Hematopoietic multipotent progenitor cell (in vitro differentiated cells): ENCODE measurements at regions not wholly inside any gene's neighbourhood (a gene's known extent, or its start where the extent isn't known, plus 50 kb on each side); places are given as distances from the start of the nearest gene placed in this dataset.
A peak's percentile ranks its signal among the peaks of the same experiment; 100 is the strongest.
"Not testable (repeated sequence)": the region's sequence is repeated elsewhere in the genome, so short reads cannot be mapped to it uniquely, and the experiment has no call there.

ENCODE experiments used
- DNase-seq, 3 donors: peaks; one replicate each; pipeline ENCODE4 v3.0.0-alpha.2; 2011 to 2015; ENCODE audit warnings: low read depth in 2 of 3, low spot score in 2 of 3

DNA sequence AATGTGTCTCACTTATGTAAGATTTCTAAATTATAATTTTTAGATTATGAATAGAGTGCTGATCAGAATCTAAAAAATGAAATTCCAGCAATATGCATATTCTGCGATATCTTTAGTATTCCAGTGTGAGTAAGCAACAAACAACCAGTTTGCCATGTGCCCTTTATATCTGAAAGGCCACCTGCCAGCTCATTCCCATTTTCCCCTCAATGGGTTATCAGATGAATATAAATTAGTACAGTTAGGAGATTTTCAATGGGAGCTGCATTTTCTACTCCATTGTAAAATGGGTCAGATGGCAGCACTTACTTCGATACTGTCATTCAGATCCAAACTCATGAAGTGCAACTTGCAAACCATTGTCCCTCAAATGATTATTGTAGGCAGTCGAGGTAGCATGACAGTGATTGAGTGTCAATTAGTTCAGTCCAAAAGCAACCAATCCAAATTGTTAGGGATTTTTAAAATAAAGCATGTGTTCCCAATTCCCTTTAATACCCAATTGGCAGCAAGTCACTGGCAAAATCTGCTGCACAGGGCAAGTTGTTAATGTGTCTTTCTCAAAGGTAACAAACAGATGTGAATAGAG, 680.3 kb downstream of the LRRIQ3 start:
- DNase-seq = no peak

DNA sequence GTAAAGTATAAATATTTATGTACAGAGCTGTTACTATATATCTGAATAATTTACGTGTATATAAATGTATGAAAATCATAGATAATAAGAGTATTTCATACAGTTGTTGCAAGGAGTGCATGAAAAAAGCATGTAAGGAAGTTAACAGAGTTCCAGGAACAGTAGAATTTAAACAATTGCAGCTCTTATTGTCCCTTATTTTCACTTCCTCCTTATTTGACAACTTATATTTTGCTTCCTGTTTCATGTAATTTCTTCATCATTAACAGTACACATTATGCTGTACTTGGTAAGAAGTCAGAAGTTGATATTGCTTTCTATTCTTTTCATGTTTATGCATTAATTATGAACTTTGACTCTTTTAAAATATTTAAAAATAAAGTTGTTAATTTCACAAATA, 681.5 kb downstream of the LRRIQ3 start:
- peak in 1 of 3 donors; percentile 1 for DNase-seq

DNA sequence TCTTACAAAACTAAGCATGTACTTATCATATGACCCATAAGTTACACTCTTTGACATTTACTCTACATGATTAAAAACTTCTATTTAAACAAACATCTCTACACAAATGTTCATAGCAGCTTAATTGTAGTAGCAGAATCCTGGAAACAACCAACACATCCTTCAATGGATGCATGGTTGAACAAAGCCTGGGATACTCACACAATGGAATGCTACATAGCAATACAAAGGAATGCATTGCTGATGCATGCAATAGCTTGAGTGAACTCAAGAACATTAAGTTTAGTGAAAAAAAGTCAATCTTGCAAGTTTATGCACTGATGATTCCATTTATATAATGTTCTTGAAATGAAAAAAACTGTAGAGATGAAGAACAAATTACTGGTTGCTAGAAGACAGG, 686.9 kb downstream of the LRRIQ3 start:
- DNase-seq = no peak

DNA sequence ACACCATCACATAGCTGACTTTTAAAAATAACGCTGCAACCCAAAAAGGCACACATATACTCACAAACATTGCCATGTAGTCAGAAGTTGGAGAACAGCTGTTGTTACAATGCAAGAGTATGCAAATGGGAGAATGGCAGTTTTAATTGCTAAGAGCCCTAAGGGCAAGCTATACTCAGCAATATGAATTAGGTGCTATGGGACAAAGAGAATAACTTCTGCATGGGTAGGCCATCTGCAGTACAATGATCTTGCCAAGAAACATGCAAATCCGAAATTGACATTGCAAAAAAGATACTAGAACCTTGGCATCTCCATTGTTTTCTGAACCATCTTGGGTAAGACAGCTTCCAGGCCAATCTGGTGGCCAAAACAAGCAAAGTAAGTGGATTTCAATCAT, 697.8 kb downstream of the LRRIQ3 start:
- no peak for DNase-seq

DNA sequence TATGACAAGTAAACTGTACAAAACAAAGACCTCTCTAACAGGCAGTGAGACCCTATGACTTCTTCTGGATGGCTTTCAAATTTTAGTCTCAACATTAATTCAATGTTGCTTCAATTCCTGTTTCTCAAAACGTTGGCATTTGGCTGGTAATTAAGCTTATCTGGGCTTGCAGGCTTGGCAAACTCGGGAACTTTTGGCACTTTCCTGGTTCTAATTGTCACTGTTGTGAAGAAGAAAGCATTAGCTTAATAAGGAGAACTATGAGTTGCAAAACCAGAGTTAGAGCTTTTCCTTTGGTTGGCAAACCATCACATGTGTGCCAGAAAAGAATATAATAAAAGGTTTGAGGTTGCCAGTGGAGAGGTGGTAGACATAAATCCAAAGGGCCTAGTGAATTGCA, 698.3 kb downstream of the LRRIQ3 start:
- no peak for DNase-seq

DNA sequence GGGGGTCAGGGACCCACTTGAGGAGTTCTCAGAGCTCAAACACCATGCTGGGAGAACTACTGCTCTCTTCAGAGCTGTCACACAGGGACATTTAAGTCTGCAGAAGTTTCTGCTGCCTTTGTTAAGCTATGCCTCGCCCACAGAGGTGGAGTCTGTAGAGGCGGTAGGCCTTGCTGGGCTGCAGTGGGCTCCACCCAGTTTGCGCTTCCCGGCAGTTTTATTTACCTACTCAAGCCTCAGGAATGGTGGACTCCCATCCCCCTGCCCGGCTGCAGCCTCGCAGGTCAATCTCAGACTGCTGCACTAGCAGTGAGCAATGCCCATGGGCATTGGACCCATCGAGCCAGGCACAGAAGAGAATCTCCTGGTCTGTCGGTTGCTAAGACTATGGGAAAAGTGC, 706.4 kb downstream of the LRRIQ3 start:
- no peak for DNase-seq

DNA sequence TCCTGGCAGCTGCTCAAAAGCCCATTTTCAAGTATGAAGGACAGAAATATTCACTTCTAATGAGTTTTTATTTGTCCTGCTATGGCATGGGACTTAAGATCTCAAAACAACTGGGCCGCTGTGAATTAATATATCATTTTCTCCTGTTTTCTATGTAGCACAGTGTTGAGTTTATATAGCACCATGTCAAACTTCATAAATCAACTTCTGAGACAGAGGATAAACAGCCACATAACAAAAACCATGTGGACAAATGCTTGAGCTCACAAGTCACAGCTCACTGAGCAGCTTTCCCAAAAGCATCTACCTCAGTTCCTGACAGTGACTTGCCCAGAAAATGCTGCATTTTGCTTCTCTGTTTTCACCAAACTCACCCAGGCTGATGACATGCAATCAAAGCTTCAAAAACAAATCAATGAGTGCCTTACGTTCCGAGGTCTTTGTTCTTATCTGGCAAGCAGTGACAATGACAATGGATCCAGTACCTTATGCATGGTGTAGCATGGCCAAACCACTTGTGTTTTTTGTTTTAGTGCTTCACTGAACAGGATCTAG, 722.6 kb downstream of the LRRIQ3 start:
- DNase-seq = no peak

DNA sequence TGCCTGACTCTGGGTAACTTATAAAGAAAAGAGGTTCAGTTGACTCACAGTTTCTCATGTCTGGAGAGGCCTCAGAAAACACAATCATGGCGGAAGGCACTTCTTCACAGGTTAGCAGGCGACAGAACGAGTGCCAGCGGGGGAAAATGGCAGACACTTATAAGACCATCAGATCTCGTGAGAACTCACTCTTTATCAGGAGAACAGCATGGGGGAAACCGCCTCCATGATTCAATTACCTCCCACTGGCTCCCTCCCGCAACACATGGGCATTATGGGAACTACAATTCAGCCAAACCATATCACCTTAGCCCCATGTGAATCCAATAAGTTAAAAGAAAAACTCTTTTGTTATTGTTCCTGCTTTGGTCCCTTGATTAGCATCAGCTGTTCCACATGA, 725.2 kb downstream of the LRRIQ3 start:
- DNase-seq = no peak

DNA sequence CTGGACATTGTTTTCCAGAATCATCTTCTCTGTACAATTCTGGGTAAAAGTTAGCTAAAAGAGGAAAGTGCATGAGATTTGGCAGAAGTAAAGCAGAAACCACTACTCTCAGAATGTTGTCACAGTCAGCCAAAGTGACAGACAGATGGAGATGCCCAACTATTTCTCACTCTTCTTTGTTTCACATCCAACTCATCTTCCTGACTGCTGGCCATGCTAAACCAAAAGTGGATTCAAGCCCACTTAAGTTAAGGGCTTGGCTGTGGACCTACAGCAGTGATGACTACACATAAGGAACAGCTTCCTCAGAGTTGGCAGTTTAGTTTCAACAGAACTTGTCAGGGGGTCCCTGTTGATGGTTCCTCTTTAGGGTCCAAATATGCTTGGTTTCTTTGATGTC, 730.2 kb downstream of the LRRIQ3 start:
- DNase-seq = no peak

DNA sequence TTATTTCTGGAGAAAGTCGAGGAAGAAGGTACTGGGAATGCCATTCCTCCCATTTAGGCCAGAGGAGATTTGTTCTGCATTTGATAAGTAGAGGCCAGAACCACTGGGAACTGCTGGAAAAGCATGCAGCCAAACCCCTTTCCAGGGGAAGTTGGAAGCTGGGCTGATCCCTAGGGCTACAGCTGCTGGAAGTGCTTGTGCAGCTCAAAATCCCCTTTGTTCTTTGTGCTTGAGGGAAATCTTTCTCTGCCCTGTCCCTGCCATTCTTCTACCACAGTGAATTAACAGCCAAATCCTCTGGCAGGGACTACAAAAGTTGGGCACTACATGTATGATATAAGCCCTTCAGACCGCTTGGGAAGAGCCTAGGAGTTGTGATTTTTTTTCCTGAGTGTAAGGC, 734.1 kb downstream of the LRRIQ3 start:
- no peak for DNase-seq

DNA sequence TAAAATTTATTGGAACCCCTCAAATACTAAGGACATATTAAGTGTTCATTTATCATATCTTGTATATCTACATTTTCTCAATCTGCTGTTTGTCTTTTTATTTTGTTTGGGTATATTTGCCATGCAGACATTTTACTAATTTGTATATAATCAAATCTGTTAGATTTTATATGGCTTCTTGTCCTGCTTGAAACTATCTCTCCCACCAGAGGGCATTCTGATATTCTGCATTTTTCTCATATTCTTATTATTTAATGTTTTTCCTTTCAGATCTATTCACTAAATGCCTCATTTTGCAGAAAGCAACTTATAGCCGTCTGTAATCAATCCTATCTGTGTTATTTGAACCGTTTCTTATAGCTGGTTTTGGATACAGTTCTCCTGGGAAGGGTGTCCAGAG, 745.5 kb downstream of the LRRIQ3 start:
- no peak for DNase-seq

DNA sequence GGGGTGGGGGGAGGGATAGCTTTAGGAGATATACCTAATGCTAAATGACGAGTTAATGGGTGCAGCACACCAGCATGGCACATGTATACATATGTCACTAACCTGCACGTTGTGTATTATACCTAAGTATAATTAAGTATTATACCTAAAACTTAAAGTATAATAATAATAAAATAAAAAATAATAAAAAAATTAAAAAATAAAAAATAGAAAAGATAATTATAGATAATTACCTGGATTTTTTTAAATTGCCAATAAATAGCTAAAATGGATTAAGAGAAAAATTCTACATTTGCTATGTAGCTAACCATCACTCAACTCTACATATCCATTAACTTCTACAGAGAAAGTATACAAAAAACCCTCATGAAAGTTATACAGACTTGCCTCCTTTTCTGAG, 747.3 kb downstream of the LRRIQ3 start:
- DNase-seq = not testable (repeated sequence)

DNA sequence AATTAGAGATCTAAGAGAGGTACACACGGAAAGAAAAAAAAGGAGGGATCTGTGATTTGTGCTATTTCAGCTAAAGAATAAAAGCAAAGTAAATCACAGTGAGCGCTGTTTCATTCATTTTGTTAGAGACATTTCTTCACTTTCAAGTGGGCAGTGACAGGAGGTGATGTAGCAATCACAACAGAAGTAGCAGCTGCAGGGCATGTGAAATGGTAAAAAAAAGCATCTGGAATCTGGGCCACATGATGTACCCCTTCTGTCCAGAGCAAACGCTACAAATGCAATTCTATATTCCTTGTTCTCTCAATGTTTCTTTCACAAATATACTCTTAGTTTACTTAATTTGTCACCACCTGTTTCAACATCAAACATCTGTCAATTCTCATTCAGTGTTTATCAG, 786.5 kb downstream of the LRRIQ3 start:
- no peak for DNase-seq

DNA sequence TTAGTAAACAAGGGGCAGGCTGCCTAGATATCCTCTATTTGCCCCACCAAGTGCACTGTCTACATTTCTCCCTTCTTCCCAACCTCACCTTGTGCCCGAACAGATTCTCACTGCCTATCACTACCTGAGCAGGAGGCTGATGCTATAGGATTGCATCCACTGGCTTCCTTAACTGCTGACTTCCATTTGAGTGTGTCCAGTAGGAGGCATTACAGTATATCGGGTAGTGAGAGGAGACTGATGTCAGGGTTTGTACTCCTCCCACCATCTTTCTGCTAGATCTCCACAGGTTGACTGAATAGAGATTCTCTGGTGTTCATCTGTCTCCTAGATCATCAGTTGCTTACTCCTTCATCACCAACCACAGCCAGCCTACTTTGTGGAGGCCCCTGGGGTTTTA, 796.3 kb downstream of the LRRIQ3 start:
- no peak for DNase-seq

DNA sequence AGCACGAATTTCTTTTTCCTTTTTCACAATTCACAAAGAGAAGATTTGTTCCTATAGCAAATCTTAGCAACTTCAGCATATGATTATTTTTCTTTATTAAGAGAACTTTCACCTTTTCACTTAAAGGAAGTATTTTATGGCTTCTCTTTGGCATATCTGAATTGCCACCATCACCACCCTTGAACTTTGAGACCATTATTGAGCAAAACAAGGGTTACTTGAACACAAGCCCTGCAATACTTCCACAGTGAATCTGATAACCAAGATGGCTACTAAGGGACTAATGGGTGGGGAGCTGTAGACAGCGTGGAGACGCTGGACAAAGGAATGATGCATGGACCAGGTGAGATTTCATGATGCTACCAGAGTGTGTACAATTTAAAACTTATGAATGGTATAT, 815.0 kb downstream of the LRRIQ3 start:
- no peak for DNase-seq

DNA sequence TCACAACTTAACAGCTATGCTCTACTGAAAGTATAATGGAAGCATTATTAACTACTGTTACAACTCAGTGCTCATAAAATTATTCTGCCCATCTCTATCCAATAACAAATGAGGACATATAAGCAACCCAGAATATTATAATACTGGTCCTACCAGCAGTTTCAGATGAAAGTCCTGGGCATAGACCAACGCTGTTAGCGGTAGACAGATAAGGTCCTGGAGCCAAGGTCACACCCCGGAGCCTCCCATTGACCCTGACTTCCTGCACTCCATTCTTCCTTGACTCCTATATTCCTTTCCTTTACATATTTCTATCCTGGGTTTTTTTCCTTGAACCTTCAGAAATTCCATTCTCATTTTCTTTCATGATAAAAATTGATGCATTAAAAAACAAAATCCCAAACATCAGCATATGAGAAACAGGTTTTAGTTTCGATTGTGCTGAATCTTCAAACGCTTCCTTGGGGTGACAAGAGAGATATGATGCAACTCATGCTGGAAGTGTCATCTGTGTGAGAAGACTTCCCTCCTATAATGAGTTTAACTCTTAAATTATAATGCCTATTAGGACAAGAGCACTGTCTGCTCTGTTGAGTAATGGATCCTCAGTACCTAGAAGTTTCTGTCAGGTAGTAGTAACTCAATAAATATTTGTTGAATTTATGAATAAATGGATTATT, 831.1 kb downstream of the LRRIQ3 start:
- no peak for DNase-seq

DNA sequence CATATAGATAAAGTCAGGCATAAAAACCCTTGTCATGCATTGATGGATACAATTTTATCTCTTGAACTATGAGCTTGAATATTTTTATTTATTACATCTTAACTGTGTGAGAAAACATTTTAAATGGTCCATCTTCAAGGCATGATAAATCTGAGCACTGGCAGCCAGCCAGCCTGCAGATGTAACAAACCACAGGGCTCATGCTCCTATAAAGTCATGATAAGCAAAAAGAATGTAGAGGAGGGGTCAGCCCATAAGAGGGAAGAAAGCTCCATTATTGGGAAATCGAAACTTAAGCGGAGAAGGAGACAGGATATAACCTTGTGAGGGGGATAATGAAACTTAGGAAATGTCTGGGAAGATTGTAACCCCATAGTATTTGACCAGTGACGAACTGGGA, 839.0 kb downstream of the LRRIQ3 start:
- no peak for DNase-seq

DNA sequence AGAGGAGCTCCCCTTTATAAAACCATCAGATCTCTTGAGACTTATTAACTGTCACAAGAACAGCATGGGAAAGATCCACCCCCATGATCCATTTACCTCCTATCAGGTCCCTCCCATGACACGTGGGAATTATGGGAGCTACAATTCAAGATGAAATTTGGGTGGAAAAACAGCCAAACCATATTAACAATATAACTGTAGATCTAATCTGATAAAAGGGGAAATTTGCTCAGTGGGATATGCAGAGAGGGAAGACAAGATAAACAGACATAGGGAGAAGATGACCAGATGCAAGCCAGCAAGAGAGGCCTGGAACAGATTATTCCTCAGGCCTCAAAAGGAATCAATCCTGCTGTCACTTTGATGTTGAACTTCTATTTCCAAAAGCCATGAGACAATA, 841.5 kb downstream of the LRRIQ3 start:
- no peak for DNase-seq

DNA sequence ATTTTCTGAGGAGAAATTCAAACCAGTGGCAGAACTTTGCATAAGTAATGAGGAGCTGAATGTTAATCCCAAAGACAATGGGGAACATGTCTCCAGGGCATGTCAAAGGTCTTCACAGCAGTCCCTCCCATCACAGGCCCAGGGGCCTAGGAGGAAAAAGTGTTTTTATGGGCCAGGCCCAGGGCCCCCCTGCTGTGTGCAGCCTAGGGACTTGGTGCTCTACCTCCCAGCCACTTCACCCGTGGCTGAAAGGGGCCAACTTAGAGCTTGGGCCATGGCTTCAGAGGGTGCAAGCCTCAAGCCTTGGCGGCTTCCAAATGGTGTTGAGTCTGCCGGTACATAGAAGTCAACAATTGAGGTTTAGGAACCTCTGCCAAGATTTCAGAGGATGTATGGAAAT, 854.0 kb downstream of the LRRIQ3 start:
- no peak for DNase-seq

DNA sequence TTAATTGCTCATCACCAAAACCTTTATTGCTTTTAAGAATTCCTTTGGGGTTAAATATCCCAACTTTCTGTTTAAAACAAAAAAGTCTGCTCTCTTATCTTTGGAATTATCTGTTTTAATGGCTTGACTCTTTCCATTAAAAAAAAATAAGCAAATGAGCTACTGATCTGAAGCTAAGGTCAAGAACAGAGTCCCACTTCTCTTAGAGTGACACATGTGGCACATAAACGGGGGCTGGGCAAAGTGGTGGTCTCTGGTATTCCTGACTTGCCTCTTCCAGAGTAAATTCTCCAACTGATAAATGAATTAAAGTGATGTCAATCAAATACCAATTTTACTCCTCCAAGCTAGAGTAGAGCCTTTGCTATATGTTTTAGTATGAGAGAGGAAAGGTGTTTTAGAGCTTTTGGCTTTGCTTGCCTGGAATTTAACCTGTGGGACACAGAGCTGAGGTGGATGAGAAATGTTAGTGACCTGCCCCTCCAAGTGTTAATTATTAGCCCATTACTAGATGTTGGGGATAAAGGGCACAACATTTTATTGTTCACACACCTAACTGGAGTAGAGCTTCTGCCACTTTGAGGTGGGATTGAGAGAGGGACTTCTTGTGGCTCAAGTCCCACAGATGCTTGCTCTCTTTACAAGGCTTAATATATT, 864.0 kb downstream of the LRRIQ3 start:
- DNase-seq = no peak

DNA sequence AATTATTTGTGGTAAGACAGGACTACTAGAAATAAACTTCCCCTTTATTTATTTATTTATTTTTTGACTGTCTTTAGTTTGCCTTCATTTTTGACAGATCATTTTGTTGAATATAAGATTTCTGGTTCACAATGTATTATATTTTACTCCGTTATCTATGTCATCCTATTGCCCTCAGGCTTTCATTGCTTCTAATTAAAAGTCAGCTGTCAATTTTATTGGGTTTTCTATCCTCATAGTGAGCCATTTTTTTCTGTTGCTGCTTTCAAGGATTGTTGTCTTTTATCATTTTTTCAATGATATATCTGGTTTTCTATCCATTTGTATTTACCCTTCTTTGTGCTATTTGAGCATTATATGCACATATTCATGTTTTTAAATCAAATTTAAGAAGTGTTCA, 866.2 kb downstream of the LRRIQ3 start:
- no peak for DNase-seq

DNA sequence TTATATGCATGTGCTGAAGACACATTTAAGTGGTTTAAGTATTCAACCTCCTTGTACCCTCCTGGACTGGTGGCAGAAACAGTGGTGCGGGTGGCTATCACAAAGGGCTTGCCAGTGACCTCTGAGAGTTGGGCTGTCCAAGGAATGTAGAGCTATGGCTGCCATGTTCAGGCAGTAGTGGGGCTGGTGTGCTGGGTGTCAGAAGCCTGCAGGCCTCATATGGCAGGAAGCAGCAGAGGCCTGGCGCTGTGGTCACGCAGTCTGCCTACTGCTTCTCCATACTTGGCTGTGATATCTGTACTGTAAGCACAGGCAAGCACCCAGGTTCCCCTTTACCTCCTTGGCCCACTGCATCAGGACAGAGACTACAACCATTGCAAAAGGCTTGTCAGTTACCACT, 870.0 kb downstream of the LRRIQ3 start:
- no peak for DNase-seq
